ENCODE measurements at regions not wholly inside any gene's neighbourhood (a gene's known extent, or its start where the extent isn't known, plus 50 kb on each side); places are given as distances from the start of the nearest gene placed in this dataset.
A peak's percentile ranks its signal among the peaks of the same experiment; 100 is the strongest.
"Not testable (repeated sequence)": the region's sequence is repeated elsewhere in the genome, so short reads cannot be mapped to it uniquely, and the experiment has no call there.

DNA sequence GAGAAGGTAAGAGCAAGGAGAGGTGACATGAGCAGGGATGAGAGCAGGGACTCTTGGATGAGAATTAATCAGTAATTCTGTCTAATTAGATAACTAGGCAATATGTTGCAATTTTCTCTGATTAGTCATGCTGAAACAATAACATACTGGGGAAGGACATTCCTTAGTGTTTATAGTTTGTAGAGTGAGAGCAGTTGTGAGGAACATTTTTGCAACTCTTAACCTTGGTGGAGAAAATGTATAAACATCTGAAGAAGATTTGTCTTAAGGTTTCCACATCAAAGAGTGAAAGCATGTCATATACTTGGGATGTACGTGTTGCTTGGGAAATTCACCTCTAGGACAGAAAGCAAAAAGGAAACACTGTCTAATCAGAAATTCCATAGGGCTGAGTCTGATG, 955.4 kb upstream of the FANCL start:
- no peak for DNase-seq

DNA sequence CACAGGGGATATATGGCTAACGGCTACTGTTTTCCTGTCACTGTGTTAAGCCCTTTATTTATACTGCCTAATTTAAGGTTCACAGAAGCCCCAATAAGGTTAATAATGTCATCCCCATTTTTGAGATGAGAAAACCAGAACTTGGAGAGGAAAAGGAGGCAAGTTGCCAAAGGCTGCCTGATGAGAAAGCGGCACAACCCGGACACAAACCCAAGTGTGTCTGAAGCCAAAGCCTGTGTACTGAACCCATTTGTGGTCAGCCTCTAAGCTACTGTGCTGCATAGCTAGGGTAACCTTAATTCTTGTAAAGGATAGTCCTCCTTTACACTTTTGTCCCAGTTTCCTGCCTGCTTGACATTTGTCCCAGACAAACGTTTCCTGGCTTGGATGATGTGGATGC, 954.7 kb upstream of the FANCL start:
- no peak for DNase-seq

DNA sequence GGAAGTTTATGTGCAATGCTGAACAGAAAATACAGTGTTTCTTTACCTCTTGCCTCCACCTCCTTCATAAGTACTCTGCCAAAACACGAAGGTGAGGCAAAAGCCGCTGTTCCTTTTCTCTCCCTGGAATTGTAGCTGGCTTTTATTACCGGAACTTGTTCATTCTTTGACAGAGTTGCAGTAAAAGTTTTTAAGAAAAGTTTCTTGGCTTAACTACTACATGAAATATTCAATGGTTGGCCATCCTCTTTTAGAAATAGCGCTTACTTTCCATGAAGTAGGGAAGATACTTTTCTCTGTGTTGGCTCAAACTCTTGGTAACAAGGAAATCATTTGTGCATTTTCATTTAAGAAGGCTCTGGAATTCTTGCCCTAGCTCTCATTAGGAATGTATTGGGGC, 950.7 kb upstream of the FANCL start:
- DNase-seq: no peak

- no peak for DNase-seq
Measured at GRCh38 chr2:59190518-59190917, 949.4 kb upstream of the FANCL start.

- DNase-seq: peak; percentile 32 to 59
Measured at GRCh38 chr2:59184276-59185020, 943.3 kb upstream of the FANCL start.

DNA sequence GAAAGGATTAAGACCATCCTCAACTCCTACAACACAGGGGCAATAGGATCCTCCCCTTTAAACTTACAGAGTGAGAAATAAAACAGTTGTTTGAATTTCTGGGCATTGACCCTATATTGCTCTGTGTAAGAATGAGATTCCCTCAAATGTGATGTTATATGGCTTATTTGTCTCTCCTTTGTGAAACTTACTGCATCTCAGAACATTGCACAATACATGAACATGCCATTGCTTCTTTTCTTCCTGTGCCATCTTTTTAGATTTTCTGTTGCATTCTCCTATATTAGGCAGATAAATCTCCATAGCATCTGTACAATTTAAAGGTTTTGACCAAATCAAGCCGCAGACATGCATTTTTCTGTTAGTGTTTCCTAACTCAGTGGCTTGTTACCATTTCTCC, 941.9 kb upstream of the FANCL start:
- no peak for DNase-seq

DNA sequence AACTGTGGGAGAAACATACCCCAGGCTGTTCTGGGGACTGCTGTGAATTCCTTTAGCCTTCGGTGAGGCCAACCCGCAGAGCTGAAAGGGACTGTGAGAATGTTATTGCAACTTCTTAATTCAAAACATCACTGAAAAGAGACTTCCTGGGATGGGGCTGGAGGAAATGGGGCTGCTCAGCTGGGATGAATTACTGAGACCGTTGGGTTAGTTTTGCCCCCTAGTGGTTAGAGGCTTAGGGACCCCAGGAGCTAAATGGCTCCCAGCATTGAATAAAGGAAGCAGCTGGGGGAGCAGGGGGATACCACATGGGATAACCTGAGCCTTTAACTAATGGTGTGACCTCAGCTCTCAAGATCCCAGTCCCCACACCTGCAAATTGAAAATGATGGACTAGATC, 941.1 kb upstream of the FANCL start:
- peak; percentile 31 to 48 for DNase-seq

- no peak for DNase-seq
Measured at GRCh38 chr2:59181347-59181746, 940.2 kb upstream of the FANCL start.

DNA sequence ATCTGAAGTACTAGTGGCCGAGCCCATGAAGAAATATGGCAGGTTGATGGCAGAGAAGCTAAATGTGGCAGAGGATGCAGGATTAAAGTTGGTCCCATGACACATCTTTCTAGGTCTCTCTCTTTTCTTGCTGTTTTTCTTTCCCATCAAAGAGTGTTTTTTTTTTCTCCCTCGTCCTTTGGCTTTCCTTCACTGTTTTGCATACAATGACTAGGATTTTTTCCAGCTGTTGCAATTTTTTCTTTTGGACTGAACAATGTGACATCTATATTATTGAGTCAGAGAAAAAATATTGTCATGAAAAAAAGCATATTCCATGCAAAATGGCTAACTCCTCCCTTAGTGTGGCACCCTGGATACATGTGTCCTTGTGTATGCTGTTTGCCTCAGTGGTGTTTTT, 939.5 kb upstream of the FANCL start:
- no peak for DNase-seq

GRCh38 chr2:59180111-59180510, 939.0 kb upstream of the FANCL start:
- DNase-seq: no peak

DNA sequence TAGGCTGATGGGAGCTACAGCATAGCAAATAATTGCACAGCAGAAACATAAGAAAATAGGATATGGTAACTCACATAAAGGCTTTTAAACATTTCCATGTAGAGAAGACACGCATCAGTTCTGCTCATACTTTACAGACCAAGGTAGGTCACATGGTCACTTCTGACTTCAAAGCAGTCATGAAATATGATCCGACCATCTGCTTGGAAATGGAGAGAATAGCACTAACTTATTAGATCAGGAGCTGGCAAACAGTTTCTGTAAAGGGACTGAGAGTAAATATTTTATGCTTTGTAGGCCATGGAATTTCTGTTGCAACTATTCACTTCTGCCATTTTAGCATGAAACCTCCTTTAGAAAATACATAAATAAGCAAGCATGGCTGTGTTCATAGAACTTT, 936.6 kb upstream of the FANCL start:
- DNase-seq: no peak

DNA sequence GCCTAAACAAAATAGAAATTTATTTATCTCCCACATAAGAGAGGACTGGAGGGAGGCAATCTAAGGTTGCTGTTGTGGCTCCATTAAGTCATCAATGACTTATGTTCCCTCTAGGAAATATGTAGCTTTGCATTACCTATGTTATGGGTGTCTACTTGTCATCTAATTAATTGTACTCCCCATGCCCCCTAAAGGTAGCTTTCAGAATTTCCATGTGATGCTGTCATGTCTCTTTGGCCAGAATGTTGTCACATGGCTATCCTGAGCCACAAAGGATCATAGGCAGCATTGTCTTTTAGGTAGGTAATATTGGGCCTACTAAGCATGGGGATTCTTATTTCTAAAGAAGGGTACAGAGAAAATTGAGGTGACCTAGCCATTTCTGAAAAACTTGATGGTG, 935.6 kb upstream of the FANCL start:
- DNase-seq: no peak

- no peak for DNase-seq
Measured at GRCh38 chr2:59174536-59175243, 933.6 kb upstream of the FANCL start.

- DNase-seq: no peak
Measured at GRCh38 chr2:59173325-59173724, 932.2 kb upstream of the FANCL start.

DNA sequence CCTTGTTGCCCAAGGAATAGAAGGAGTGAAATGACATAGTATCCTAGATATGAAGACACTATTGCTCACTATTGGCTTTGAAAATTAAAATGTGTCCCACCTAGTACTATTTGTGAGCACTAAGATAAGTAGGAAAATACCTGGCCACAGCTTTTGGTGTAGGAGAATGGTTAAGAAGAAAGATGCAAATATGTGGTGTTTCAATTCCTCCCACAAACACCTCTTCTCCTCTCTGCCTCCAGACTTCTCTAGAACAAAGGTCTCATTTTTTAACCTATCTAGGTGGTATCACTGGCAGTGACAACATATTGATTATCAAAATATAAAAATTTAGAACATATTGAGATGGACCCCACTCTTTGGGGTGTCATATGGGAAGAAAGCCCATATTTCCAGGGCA, 929.9 kb upstream of the FANCL start:
- DNase-seq: no peak

DNA sequence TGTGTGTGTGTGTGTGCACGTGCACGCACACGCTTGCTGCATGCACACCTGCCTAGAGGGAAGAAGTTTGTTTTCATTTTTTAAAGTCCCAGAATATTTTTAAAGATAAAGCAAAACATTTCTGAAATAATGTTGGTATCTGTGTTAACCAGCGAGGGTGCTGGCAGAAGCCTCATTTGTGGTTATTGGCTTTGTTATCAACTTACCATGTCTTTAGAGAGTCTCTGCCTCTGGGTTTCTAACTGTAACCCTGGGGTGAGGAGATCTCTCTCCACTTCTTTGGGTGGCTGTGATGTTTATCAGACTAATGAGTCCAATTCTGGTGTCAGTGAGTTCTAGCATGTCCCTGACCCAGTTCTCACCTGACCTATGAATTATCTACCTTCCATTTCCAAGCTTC, 927.6 kb upstream of the FANCL start:
- DNase-seq: no peak

DNA sequence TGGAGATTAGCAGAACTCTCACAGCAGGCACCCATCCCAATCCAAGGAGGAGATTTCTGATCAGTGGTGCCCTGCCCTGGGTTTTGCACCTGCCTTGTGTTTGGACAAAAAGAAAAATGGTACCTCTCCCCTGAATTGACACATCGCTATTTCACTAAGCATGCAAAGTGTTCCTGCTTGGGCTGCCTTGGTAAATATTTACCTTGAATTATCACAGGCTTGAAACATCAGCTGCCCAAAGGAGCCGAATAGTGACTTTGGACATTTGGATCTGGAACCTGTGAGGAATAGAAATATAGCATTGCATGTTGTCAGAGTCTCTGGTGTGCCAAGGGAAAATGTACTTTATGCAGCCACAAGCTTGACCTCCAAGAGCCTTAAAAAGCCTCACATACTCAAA, 926.4 kb upstream of the FANCL start:
- no peak for DNase-seq

DNA sequence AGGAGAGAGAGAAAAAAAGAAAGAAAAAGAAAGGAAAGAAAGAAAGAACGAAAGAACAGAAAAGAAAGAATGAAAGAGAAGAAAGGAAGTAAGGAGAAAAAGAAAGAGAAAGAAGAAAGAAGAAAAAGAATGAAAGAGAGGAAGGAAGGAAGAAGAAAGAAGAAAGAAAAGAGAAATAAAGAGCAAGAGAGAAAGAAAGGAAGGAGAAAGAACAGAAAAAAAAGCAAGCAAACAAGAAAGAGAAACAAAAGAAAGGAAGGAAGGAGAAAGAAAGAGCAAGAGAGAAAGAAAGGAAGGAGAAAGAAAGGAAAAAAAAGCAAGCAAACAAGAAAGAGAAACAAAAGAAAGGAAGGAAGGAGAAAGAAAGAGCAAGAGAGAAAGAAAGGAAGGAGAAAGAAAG, 916.8 kb upstream of the FANCL start:
- not testable (repeated sequence) for DNase-seq

- DNase-seq: no peak
Measured at GRCh38 chr2:59151805-59152204, 910.7 kb upstream of the FANCL start.

GRCh38 chr2:59150217-59150849, 909.2 kb upstream of the FANCL start:
- DNase-seq: no peak

DNA sequence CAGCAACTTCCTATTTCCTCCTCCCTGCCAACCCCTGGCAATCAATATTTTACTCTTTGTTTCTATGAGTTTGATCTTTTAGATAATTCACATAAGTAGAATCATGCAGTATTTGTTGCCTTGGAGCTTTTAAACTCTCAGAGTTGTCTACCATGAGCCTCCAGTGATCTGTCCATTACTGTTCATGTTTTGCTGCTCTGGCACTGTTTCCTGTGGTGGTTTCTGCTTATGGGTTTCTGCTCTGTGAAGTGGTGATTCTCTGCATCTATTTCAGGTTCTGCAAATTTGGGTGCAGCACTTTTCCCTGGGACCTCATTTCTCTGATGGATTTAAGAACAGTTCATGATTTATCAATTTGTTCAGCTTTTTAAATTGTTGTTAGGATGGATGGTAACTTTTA, 908.1 kb upstream of the FANCL start:
- peak; percentile 30 to 33 for DNase-seq

- no peak for DNase-seq
Measured at GRCh38 chr2:59112258-59112657, 871.1 kb upstream of the FANCL start.

DNA sequence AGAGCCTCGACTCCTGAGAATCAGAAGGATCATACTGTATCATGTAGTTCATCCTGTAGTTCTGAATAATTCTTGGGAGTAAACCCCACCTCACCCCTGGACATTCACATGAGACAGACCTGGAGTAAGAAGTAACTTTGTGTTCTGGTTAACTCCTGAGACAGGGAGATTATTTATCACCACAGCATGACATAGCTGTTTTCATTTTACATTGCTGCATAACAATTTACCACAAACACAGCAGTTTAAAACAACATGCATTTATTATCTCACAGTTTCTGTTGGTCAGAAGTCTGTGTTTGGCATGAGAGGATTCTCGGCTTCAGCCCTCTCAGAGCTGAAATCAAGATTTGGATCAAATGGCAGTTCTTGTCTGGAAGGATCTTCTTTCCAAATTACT, 855.8 kb upstream of the FANCL start:
- no peak for DNase-seq

GRCh38 chr2:59093571-59093970, 852.4 kb upstream of the FANCL start:
- DNase-seq: no peak

Measured in Kasumi-1 (cell line).